GM19023 (cell line): ENCODE measurements at regions not wholly inside any gene's neighbourhood (a gene's known extent, or its start where the extent isn't known, plus 50 kb on each side); places are given as distances from the start of the nearest gene placed in this dataset.

Source experiments
- ATAC-seq: cut with Tn5 transposase; IDR thresholded peaks from one replicate; pipeline ENCODE4 v1.9.1; 2021; ENCODE audit warnings: mild to moderate bottlenecking, moderate library complexity; ENCODE audit not compliant: unreplicated experiment

GRCh38 chr7:132733860-132734259, 157.6 kb upstream of the PLXNA4 start:
- ATAC-seq, result no peak

DNA sequence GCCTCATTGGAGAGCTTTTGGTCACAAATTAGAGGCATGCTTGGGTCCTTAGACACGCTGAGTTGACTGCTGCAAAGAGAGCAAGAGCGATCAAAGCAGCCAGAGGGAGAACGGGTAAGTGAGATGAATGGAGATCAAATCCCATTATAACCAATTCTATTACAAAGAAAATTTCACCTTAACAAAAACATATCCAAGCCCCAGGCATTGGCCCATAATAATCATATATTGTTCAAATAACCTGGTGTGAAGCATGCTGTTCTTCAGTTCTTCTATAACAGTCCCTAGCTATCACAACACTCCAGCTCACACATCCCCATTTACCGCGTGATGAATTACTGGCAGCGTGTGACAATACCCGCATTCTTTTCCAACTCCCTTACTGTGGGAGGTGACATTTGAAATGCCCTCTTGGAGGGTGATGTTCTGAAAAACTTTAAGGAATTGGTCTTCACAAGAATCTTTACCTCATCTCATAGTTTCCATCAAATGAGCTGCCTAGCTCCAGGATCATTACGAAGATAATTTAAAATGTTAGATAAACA, 156.1 kb upstream of the PLXNA4 start:
- no peak for ATAC-seq

DNA sequence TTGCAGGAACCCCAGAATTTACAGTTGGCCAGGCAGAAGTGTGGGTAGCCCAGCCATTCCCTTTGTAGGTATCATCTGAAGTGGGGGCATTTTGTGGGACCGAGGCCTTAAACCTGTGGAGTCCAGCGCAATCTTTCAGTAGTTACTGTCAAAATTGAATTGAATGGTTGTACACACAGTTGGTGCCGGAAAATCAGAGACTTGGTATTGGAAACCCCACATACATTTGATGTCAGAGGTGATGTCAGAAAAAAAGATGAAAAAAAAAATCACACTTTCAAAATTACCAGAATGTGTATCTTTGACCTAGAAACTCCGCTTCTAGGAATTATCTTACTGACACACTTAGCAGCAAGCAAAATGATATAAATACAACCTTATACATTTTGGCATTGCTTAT, 153.8 kb upstream of the PLXNA4 start:
- no peak for ATAC-seq

GRCh38 chr7:132723506-132724081, 147.3 kb upstream of the PLXNA4 start:
- no peak for ATAC-seq

DNA sequence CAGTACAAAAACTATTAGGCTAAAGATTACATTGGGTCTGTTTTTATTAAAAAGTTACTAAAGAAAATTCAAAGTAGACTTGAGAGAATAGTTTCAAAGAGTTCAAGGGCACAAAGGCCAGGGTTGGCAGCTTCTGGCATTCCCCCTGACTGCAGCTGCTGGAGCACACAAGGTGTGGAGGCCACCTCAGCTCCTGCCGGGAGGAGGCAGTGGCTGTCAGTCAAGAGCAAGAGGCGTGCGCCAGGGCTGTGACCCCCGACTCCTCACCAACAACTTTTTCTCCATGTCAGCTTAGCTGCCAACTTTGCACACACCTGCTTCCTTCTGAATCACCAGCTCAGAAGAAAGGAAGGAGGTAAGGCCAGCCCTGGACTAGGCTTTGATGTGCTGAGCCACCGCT, 144.6 kb upstream of the PLXNA4 start:
- no peak for ATAC-seq

DNA sequence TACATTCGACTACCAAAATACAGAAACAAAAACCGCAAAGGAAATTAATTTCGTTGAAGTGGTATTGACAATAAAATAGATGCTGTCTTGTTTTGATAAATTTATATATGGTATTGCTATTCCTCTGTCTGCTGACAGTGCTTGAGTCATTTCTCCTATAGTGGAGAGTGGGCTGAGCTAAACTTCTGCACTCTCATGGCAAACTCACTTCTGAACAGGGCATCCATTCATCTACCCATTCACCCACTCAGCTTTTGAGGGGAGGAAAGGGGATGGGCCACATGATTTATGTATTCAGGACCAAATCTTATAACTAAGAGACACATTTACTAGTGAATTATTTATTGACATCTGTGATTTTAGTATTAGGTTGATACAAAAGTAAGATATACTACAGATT, 137.6 kb upstream of the PLXNA4 start:
- ATAC-seq, result no peak

GRCh38 chr7:132709971-132710567, 133.8 kb upstream of the PLXNA4 start:
- no peak for ATAC-seq

DNA sequence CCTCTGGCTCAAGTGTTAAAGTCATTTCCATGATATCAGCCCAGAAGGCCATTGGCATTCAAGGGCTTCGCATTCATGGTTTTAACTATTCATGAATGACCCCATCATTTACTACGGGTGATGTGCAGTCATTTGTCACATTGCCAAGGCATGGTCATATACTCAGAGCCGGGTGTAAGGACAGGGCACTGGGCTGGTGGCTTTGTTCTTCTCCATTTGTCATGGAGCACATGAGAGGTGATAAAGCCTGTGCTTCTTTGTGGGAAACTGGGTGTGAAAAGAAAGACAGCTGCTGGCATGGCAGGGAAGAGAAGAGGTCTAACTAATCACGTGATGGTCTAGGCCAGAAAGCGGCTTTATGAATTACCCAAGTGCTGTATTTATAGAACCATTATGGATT, 132.2 kb upstream of the PLXNA4 start:
- no peak for ATAC-seq

DNA sequence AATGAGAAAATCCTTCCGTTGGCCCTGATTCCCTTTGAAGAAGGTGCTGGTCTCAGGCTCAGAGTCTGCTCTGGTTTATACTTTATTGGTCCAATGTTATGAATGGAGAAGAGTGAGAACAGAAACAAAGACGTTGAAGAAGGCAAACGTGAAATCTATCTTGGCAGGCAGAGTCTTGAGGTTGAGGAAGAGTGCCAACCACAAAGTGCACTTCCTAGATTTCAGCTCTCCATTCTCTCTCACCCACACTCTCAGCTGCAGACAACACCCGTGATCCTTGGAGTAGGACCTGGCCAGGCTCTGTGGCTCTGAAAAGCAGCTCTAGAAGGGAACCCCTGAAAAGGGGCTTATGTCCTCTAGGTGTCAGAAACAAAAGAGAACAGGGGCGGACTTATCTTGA, 128.9 kb upstream of the PLXNA4 start:
- no peak for ATAC-seq

- ATAC-seq, result no peak
These were observed 127.5 kb upstream of the PLXNA4 start for GRCh38 chr7:132703742-132704141.

GRCh38 chr7:132697003-132697402, 120.7 kb upstream of the PLXNA4 start:
- ATAC-seq, result no peak

DNA sequence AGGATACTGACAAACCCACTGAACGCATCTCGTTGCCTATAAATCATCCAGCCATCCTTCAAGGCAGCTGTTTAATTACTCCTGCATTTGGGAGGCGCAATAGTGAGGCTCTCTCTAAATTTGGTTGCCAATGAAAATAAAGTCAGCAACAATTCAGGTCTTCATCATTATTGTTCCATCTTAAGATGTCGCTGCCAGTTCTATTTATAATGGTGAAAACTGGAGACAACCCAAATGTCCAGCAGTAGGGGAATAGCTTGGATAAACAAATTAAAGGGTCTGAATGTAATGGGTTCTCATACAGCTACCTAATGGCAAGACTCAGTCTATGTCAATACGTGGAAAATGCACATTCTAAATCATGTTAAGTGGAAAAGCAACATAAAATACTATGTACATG, 120.1 kb upstream of the PLXNA4 start:
- no peak for ATAC-seq

DNA sequence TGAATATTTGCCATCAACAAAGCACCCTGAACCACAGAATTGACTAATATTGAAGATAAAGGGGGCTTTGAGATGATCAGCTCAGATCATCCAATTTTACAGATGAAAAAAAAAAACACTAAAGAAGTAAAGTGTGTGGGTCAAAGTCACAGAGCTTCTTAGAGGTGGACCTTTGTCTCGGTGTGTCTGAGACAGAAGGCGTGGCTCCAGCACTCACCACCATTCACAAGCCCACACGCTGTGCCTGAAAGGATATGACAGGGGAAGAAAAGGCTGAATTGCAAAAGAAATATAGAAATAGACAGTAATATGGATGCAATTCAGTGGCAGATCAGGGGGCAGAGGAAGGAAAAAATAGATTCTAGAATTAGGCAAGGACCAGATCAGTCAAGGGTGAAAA, 114.9 kb upstream of the PLXNA4 start:
- ATAC-seq, result no peak

- no peak for ATAC-seq
These were observed 113.9 kb upstream of the PLXNA4 start for GRCh38 chr7:132690174-132690573.

DNA sequence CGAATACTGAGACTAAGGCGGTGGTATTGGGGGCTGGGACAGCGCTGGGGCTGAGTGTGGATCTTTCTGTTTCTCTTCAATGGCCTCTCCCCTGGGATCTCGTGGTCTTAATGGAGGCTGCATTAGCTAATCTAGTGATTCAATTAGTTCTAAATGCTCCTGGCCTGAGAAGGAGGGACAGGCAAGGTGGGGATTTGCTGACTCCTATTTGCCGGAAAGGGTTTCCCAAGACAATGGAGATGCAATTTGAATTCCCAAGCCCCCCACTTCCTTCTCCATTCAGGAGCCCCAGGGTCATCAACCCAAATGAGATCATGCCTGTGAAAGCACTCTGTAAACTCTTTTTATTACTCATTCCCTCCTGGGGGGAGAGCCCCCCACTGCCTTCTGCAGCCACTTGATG, 111.7 kb upstream of the PLXNA4 start:
- no peak for ATAC-seq

DNA sequence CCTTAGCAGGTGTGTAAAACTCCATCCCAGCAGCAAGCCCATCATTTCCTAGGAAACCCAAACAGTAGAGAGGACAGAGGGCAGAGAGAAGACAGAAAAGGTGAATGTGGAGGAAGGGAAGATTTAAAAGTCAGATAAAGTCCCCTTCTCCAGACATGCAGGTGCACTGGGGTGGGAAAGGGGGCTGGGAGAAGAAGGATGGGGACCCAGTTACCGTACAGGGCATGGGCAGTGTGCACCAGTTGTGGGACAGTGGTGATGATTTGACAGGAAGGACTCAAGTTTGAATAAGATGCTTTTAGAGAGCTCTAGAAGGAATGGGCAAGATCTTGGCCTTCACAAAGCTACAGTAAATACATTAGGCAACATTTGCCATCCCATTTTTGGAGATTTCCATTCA, 110.7 kb upstream of the PLXNA4 start:
- no peak for ATAC-seq

DNA sequence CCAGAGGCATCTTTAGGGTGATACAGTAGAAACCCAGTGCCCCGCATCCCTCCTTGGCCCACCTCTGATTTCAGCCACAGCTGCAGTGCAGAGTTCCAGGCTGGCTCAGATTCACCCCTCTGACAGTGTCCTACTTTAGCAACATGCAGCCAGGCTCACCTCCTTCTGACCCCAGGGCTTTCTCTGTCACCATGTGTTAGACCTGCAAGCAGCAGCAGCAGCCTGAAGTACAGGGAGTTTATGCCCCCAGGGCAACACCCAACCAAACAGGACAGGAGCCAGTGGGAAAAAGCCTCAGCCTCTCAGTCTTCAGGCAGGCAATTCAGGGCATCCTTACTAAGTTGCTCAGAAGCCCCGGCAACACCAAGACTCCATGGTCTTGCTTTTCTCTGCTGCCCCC, 109.0 kb upstream of the PLXNA4 start:
- no peak for ATAC-seq

GRCh38 chr7:132683896-132684690, 107.8 kb upstream of the PLXNA4 start:
- ATAC-seq, result no peak

GRCh38 chr7:132681951-132682350, 105.7 kb upstream of the PLXNA4 start:
- ATAC-seq, result no peak

GRCh38 chr7:132680590-132680989, 104.3 kb upstream of the PLXNA4 start:
- ATAC-seq, result no peak

GRCh38 chr7:132678656-132679055, 102.4 kb upstream of the PLXNA4 start:
- ATAC-seq, result no peak

- no peak for ATAC-seq
These were observed 101.6 kb upstream of the PLXNA4 start for GRCh38 chr7:132677918-132678317.
